HepG2 (cell line): ENCODE measurements at regions not wholly inside any gene's neighbourhood (a gene's known extent, or its start where the extent isn't known, plus 50 kb on each side); places are given as distances from the start of the nearest gene placed in this dataset.

Experiments
- CREM ChIP-seq, 2 experiments: sonication (generic) in 1 of 2; formaldehyde crosslinking in 1 of 2; IDR thresholded peaks; 2 replicates each; pipeline versions ENCODE4 v1.4.0 to v1.6.1; 2016 to 2020; ENCODE audit warnings: antibody characterized with exemption in 1 of 2, mild to moderate bottlenecking in 1 of 2, missing genetic modification reagents in 1 of 2
- SIN3B ChIP-seq: fragments of 150-350 bp; IDR thresholded peaks from 2 replicates; pipeline ENCODE4 v1.6.1; 2014; ENCODE audit warnings: low read length
- THAP7 ChIP-seq: sonication (generic); formaldehyde crosslinking; IDR thresholded peaks from 2 replicates; pipeline ENCODE4 v1.8.1; 2023; ENCODE audit warnings: mild to moderate bottlenecking, missing genetic modification reagents
- ZNF432 ChIP-seq: sonication (generic); formaldehyde crosslinking; IDR thresholded peaks from 2 replicates; pipeline ENCODE4 v1.5.0; 2020; ENCODE audit warnings: missing genetic modification reagents, mild to moderate bottlenecking, borderline replicate concordance
- ZNF441 ChIP-seq: sonication (generic); formaldehyde crosslinking; IDR thresholded peaks from 2 replicates; pipeline ENCODE4 v1.7.0; 2021; ENCODE audit warnings: missing genetic modification reagents, borderline replicate concordance

DNA sequence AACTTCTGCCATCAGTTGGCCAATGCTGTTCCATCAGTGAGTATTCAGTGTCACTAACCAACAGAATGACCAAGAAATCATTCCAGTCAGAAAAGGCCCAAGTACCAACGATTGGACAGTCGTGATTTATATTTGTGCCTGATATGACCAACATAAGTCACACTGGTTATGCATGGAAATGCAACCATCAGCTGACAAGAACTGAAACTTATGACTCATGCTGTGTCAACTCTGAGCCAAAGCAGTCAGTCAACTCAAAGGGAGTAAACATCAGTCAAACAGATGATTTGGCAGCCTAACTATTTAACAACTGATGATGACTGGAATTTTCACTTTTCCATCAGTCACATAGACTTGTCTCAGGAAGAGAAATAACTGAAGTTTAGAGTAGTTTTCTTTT, 142.4 kb downstream of the ANXA2 start:
- TF ChIP-seq THAP7 (CRISPR knock-in tag) (no peak), SIN3B (no peak), CREM (IDR thresholded peaks at IDR 0.05) (no peak), CREM (CRISPR knock-in tag; IDR thresholded peaks at IDR 0.05) (no peak), ZNF441 (CRISPR knock-in tag) (no peak), ZNF432 (no peak)
